GM12865 (cell line): ENCODE measurements at regions not wholly inside any gene's neighbourhood (a gene's known extent, or its start where the extent isn't known, plus 50 kb on each side); places are given as distances from the start of the nearest gene placed in this dataset.

Experiments
- DNase-seq: peaks from one replicate; pipeline ENCODE4 v3.0.0; 2010; ENCODE audit warnings: low read depth
- H3K4me3 ChIP-seq: 2 replicates; pipeline ENCODE4 v1.5.1; 2011; ENCODE audit warnings: mild to moderate bottlenecking, low read depth, low read length, control low read depth
- TF ChIP-seq, protein P1 (sequence below): IDR thresholded peaks from 2 replicates; pipeline ENCODE4 v1.5.1; 2011; ENCODE audit warnings: low read length, control low read depth, low read depth, inconsistent platforms; ENCODE audit not compliant: insufficient read depth; ENCODE audit errors: missing control alignments

DNA sequence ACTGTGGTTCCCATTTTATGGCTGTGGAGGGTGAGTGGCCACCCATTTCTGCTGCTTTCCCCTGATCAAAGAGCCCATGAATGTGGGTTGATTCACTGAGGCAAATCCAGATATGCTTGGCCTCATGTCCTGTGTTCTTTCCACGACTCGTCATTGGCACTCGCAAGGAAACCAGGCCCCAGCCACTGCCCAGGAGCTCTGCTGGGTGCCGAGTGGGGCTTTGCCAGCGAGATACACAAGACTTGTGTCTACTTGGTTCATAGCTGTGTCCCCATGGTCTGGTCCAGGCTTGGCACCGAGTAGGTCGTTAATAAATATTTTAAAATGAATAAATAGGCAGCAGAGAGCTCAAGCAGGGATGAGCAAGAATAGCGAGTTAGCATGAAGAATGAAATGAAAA is 1291.5 kb downstream of the TBC1D22A start:
- TF ChIP-seq, protein P1, sequence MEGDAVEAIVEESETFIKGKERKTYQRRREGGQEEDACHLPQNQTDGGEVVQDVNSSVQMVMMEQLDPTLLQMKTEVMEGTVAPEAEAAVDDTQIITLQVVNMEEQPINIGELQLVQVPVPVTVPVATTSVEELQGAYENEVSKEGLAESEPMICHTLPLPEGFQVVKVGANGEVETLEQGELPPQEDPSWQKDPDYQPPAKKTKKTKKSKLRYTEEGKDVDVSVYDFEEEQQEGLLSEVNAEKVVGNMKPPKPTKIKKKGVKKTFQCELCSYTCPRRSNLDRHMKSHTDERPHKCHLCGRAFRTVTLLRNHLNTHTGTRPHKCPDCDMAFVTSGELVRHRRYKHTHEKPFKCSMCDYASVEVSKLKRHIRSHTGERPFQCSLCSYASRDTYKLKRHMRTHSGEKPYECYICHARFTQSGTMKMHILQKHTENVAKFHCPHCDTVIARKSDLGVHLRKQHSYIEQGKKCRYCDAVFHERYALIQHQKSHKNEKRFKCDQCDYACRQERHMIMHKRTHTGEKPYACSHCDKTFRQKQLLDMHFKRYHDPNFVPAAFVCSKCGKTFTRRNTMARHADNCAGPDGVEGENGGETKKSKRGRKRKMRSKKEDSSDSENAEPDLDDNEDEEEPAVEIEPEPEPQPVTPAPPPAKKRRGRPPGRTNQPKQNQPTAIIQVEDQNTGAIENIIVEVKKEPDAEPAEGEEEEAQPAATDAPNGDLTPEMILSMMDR, result no peak
- H3K4me3 ChIP-seq, result no peak overlapping the region
- no peak for DNase-seq

DNA sequence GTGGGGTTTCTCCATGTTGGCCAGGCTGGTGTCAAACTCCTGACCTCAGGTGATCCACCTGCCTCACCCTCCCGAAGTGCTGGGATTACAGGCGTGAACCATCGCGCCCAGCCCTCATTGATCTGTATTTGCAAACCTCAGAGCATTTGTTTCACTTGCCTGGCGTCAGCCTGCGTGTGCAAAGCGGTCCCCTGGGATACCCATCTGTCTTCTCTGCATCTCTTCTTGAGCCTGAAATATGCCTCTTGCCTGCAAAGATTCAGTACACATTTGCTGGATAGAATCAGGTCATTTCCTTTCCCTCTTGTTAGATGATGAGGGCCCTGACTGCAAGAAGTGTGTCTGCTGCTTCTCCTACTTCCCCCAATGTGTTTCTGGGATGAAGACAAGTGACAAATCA is 1291.0 kb downstream of the TBC1D22A start:
- TF ChIP-seq, protein P1, result no peak
- no peak for DNase-seq
- no peak overlapping the region for H3K4me3 ChIP-seq

DNA sequence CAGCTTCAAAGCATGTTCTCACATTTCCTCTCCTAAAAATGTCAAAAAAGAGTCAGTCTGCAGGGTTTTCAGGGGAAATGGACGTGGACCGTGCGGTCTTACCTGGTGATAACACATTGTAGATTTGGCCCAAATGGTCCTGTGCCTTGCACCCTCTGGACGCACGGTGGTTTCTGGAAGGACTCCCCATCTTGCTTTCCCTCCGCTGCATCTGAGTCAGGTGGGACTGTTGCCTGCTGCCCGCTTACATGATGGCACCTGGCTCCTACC is 1290.1 kb downstream of the TBC1D22A start:
- TF ChIP-seq, protein P1, result no peak
- H3K4me3 ChIP-seq, result no peak overlapping the region
- DNase-seq, result no peak

DNA sequence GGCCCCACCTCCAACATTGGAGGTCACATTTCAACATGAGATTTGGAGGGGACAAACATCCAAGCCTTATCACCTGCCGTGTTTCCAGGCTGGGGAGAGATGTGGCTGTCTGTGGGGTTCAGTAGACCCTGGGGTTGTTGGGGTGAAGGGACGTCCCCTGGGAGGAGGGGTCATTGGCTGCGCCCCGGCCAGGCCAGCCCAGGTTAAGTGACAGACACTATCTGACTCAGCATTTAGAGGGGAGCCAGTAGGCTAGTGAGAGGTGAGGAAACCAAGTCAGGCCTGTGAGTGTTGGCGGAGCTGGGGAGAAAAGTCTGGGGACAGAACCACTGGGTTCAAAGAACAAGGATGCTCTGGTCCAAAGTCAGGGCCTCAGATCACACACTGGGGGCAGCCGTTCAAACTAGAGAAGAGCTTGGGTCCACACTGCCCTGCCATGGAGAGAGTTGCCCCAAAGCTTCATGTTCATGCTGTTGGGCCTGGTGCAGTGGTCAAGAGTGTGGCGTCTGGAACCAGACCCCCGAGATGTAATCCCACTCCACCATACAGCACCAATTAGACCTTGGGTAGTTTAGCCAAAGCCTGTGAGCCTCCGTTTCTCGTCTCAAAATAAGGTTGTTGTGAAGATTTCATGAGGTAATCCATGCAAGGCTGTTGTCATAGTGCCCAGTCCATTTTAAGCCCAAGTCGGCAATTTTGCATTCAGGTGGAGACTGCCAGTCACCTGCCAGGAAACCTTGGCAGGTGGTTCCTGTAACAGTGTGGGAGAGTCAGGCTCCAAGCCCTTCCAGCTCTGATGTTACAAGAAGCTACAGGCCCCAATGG is 1289.6 kb downstream of the TBC1D22A start:
- H3K4me3 ChIP-seq, result no peak overlapping the region
- DNase-seq, result no peak
- TF ChIP-seq, protein P1, result no peak

DNA sequence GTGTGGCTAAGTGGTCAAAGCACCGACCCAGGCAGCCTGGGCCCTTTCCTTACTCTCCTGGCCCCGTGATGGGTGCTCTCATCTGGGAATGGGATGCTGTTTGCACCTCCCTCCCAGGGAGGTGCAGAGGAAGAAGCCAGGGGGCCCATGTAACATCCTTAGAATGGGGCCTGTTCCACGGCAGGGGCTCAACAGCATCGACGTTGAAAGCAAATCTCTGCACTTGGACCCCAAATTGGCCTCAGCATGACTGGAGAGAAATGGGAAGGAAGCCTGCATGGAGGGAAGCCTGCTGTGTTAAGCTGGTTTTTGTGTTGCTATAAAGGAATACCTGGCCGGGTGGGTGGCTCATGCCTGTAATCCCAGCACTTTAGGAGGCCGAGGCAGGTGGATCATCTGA is 1288.4 kb downstream of the TBC1D22A start:
- H3K4me3 ChIP-seq, result no peak overlapping the region
- no peak for DNase-seq
- TF ChIP-seq, protein P1, result no peak

DNA sequence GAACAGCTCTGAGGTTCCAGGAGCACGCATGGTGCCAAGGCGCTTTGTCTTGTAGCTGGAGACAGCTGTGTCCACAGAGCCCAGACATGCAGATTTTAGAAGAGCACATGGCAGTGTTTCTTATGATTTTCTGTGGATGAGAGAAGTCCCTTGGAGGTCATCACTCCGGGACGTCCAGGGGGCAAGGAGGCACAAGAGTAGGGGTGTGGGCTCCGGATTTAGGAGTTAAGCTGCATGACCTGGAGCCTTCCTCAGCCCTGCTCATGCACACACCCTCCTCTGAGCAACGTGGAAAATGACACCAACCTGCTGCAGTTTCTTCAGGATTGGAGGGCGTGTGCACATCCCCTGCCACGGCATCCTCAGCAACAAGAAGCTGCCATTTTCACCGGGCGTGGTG is 1286.7 kb downstream of the TBC1D22A start:
- DNase-seq, result no peak
- TF ChIP-seq, protein P1, result no peak
- H3K4me3 ChIP-seq, result no peak overlapping the region
